ENCODE measurements at regions not wholly inside any gene's neighbourhood (a gene's known extent, or its start where the extent isn't known, plus 50 kb on each side); places are given as distances from the start of the nearest gene placed in this dataset.

DNA sequence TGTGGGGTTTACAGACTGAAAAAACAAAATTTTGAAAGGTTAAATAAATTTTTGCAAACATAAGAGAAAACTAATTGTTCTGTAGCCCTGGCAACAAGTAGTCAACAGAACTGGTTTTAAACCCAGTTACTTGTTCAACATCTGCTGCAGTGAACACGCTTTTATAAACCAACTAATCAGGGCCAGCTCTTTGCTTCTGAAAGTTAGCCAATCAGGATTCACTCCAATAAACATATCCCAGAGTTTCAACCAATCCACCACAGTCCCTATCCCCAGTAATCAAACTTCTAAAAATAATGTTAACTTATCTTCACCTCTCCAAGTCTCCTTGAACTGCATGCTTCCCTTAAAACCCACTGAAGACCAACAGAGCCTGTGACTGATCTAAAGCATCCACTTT lies 306.6 kb downstream of the CTH start:
- TF ChIP-seq, protein P1, sequence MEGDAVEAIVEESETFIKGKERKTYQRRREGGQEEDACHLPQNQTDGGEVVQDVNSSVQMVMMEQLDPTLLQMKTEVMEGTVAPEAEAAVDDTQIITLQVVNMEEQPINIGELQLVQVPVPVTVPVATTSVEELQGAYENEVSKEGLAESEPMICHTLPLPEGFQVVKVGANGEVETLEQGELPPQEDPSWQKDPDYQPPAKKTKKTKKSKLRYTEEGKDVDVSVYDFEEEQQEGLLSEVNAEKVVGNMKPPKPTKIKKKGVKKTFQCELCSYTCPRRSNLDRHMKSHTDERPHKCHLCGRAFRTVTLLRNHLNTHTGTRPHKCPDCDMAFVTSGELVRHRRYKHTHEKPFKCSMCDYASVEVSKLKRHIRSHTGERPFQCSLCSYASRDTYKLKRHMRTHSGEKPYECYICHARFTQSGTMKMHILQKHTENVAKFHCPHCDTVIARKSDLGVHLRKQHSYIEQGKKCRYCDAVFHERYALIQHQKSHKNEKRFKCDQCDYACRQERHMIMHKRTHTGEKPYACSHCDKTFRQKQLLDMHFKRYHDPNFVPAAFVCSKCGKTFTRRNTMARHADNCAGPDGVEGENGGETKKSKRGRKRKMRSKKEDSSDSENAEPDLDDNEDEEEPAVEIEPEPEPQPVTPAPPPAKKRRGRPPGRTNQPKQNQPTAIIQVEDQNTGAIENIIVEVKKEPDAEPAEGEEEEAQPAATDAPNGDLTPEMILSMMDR (IDR thresholded peaks at IDR 0.05): no peak
- TF ChIP-seq EP300 (IDR thresholded peaks at IDR 0.05) (no peak), POLR2AphosphoS5 (IDR thresholded peaks at IDR 0.05) (no peak), POLR2A (IDR thresholded peaks at IDR 0.05) (no peak)
- Histone ChIP-seq H3K36me3 (no peaks in the 10 kb centered on the region), H3K4me1 (peaks cover 6 to 33% (median 11%) of the 10 kb centered on the region in 3 donors), H3K9me3 (no peaks in the 10 kb centered on the region), H3K27ac (peak overlapping the region in 2 of 4 donors; percentile 16 to 53), H3K4me3 (no peak overlapping the region), H3K27me3 (no peaks in the 10 kb centered on the region)
- ATAC-seq: no peak
- WGBS, 2 donors (ENCODE audit: low coverage in 1 of 2): 14 to 18% methylated on average over 1 of the region's 1 CpG

GRCh38 chr1:70718086-70718630 lies 307.1 kb downstream of the CTH start:
- WGBS, 2 donors (ENCODE audit: low coverage in 1 of 2): 37 to 42% methylated on average over 2 of the region's 2 CpGs
- H3K4me1 ChIP-seq: peaks cover 6 to 33% (median 11%) of the 10 kb centered on the region in 3 donors

GRCh38 chr1:70719154-70719553 lies 308.1 kb downstream of the CTH start:
- 10 to 22% methylated on average over 2 of the region's 2 CpGs for WGBS, 2 donors (ENCODE audit: low coverage in 1 of 2)
- peak; percentile 63 for ATAC-seq
- H3K4me1 ChIP-seq: peaks cover 6 to 33% (median 11%) of the 10 kb centered on the region in 3 donors
- H3K27ac ChIP-seq: no peak overlapping the region
- H3K36me3 ChIP-seq: no peaks in the 10 kb centered on the region
- TF ChIP-seq EP300 (IDR thresholded peaks at IDR 0.05): no peak
- TF ChIP-seq POLR2AphosphoS5 (IDR thresholded peaks at IDR 0.05): peak; percentile 4
- no peaks in the 10 kb centered on the region for H3K27me3 ChIP-seq
- H3K9me3 ChIP-seq: no peaks in the 10 kb centered on the region
- no peak overlapping the region for H3K4me3 ChIP-seq

More at GRCh38 chr1:70718086-70718630, 307.1 kb downstream of the CTH start:
- TF ChIP-seq, protein P1 (IDR thresholded peaks at IDR 0.05): no peak
- TF ChIP-seq POLR2A (IDR thresholded peaks at IDR 0.05) (no peak), EP300 (IDR thresholded peaks at IDR 0.05) (no peak), POLR2AphosphoS5 (IDR thresholded peaks at IDR 0.05) (no peak)
- H3K36me3 ChIP-seq: no peaks in the 10 kb centered on the region
- no peak overlapping the region for H3K4me3 ChIP-seq
- H3K9me3 ChIP-seq: no peaks in the 10 kb centered on the region
- H3K27ac ChIP-seq: peak overlapping the region in 3 of 4 donors; percentile 16 to 53 (median 19)
- H3K27me3 ChIP-seq: no peaks in the 10 kb centered on the region
- no peak for ATAC-seq

DNA sequence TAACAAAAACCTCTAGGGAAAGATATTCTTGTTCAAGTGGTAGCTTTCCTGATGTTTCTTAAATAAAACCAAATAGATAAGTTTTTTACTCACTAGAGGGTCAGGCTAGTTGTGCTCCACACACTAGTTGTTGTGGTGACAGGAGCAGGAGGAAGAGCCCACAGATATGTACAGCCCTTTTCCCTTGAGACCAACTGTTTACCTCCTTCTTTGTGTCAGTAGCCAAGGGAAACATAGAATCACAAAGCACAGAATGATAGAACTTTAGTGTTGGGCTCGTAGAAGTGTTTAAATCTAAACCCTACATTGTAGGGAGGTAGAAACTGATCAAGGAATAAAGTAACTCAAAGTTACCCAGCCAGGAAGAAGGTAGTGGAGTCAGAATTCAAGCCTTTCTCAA lies 309.0 kb downstream of the CTH start:
- H3K9me3 ChIP-seq: peaks cover 0 to 7% (median 0%) of the 10 kb centered on the region in 3 donors
- H3K27ac ChIP-seq: no peak overlapping the region
- 20 to 63% methylated on average over 1 of the region's 1 CpG for WGBS, 2 donors (ENCODE audit: low coverage in 1 of 2)
- peaks cover 6 to 33% (median 11%) of the 10 kb centered on the region in 3 donors for H3K4me1 ChIP-seq
- ATAC-seq: no peak
- H3K27me3 ChIP-seq: no peaks in the 10 kb centered on the region
- H3K4me3 ChIP-seq: no peak overlapping the region
- TF ChIP-seq POLR2A (IDR thresholded peaks at IDR 0.05) (no peak), POLR2AphosphoS5 (IDR thresholded peaks at IDR 0.05) (no peak), EP300 (IDR thresholded peaks at IDR 0.05) (no peak)
- TF ChIP-seq, protein P1 (IDR thresholded peaks at IDR 0.05): no peak
- no peaks in the 10 kb centered on the region for H3K36me3 ChIP-seq

DNA sequence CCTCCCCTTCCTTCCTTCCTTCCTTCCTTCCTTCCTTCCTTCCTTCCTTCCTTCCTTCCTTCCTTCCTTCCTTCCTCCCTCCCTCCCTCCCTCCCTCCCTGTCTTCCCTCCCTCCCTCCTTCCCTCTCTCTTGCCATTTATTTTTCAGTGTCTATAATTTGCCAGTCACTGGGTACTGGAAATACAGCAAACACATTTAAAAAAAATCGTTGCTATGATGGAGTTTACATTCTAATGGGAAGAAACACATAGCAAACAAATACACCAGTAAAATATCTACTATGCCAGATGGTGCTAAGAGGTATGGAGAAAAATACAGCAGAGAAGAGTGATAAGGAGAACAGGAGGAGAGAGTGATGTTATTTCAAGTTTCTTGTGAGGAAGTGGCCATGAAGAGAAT lies 309.5 kb downstream of the CTH start:
- no peak overlapping the region for H3K4me3 ChIP-seq
- H3K27ac ChIP-seq: no peak overlapping the region
- H3K9me3 ChIP-seq: peaks cover 0 to 11% (median 0%) of the 10 kb centered on the region in 3 donors
- H3K27me3 ChIP-seq: no peaks in the 10 kb centered on the region
- 50% methylated on average over 1 of the region's 1 CpG; no CpG with 5 or more reads in 1 of the 2 donors for WGBS, 2 donors (ENCODE audit: low coverage in 1 of 2)
- TF ChIP-seq POLR2A (IDR thresholded peaks at IDR 0.05) (no peak), POLR2AphosphoS5 (IDR thresholded peaks at IDR 0.05) (no peak), EP300 (IDR thresholded peaks at IDR 0.05) (no peak)
- TF ChIP-seq, protein P1 (IDR thresholded peaks at IDR 0.05): no peak
- no peaks in the 10 kb centered on the region for H3K36me3 ChIP-seq
- no peak for ATAC-seq
- H3K4me1 ChIP-seq: peaks cover 6 to 33% (median 11%) of the 10 kb centered on the region in 3 donors

Data from gastroesophageal sphincter (tissue), 4 donors.